ENCODE measurements at regions not wholly inside any gene's neighbourhood (a gene's known extent, or its start where the extent isn't known, plus 50 kb on each side); places are given as distances from the start of the nearest gene placed in this dataset.

- no peak overlapping the region for H3K4me2 ChIP-seq (ENCODE audit: low read depth, low read length)
- H3K4me1 ChIP-seq (ENCODE audit: insufficient read depth, low read length), result no peaks in the 10 kb centered on the region
- no TSS peak for BruUV-seq (replicated peaks)
- no peak overlapping the region for H3K27ac ChIP-seq (ENCODE audit: extremely low read length, insufficient read depth, low read length)
- no peak overlapping the region for H3K4me3 ChIP-seq (replicated peaks in 1 of 3; ENCODE audit: insufficient read depth in 1 of 3, low read depth in 2 of 3, low read length in 3 of 3)
- no peak overlapping the region for H3K9ac ChIP-seq (ENCODE audit: insufficient read depth, low read depth, low read length)
- in situ Hi-C loops (cut with HindIII; ENCODE audit: extremely low pct_ligation_motif_present, low pct_unique_long_range_greater_than_20kb), result no loop called here
- POLR2A ChIA-PET, result no interaction called here
- H3K79me2 ChIP-seq (ENCODE audit: insufficient read depth, low read length), result no peaks in the 10 kb centered on the region
- CTCF ChIA-PET (ENCODE audit: low intra/inter-chr PET ratio, low total read pairs), result no interaction called here
- no peak for TF ChIP-seq GABPB1 (CRISPR knock-in tag; IDR thresholded peaks at IDR 0.05)
- intact Hi-C loops (cut with micrococcal nuclease; ENCODE audit: unreplicated experiment), result no loop called here
- H2AFZ ChIP-seq (ENCODE audit: low read length), result no peak overlapping the region
- H3K36me3 ChIP-seq (replicated peaks in 1 of 2; ENCODE audit: control insufficient read depth in 1 of 2, insufficient read depth in 2 of 2, low read length in 2 of 2), result no peaks in the 10 kb centered on the region
- no peaks in the 10 kb centered on the region for H3K9me3 ChIP-seq (ENCODE audit: low read length)
- ATAC-seq (no peak), DNase-seq (ENCODE audit: low spot score) (no peak), FAIRE-seq (no peak)
- H4K20me1 ChIP-seq (ENCODE audit: insufficient read depth, low read length), result no peaks in the 10 kb centered on the region
- H3K27me3 ChIP-seq (ENCODE audit: control insufficient read depth in 1 of 2, insufficient read depth in 2 of 2, low read length in 2 of 2), result no peaks in the 10 kb centered on the region
These were observed 426.4 kb downstream of the ACTR3B start for GRCh38 chr7:153185936-153186335.

GRCh38 chr7:153188161-153188560, 428.6 kb downstream of the ACTR3B start:
- ATAC-seq, result no peak
- in situ Hi-C loops (cut with HindIII; ENCODE audit: extremely low pct_ligation_motif_present, low pct_unique_long_range_greater_than_20kb) (no loop called here), intact Hi-C loops (cut with micrococcal nuclease; ENCODE audit: unreplicated experiment) (no loop called here)
- ChIA-PET POLR2A (no interaction called here), CTCF (ENCODE audit: low intra/inter-chr PET ratio, low total read pairs) (no interaction called here)
- Histone ChIP-seq H3K4me2 (ENCODE audit: low read depth, low read length) (no peak overlapping the region), H2AFZ (ENCODE audit: low read length) (no peak overlapping the region), H3K79me2 (ENCODE audit: insufficient read depth, low read length) (no peaks in the 10 kb centered on the region), H3K4me3 (replicated peaks in 1 of 3; ENCODE audit: insufficient read depth in 1 of 3, low read depth in 2 of 3, low read length in 3 of 3) (no peak overlapping the region), H3K4me1 (ENCODE audit: insufficient read depth, low read length) (no peaks in the 10 kb centered on the region), H4K20me1 (ENCODE audit: insufficient read depth, low read length) (no peaks in the 10 kb centered on the region), H3K9ac (ENCODE audit: insufficient read depth, low read depth, low read length) (no peak overlapping the region), H3K27ac (ENCODE audit: extremely low read length, insufficient read depth, low read length) (no peak overlapping the region), H3K9me3 (ENCODE audit: low read length) (no peaks in the 10 kb centered on the region), H3K27me3 (ENCODE audit: control insufficient read depth in 1 of 2, insufficient read depth in 2 of 2, low read length in 2 of 2) (no peaks in the 10 kb centered on the region), H3K36me3 (replicated peaks in 1 of 2; ENCODE audit: control insufficient read depth in 1 of 2, insufficient read depth in 2 of 2, low read length in 2 of 2) (no peaks in the 10 kb centered on the region)
- no peak for FAIRE-seq
- 3% methylated on average over 3 of the region's 3 CpGs for WGBS (ENCODE audit: low lambda C conversion rate)
- no peak for DNase-seq (ENCODE audit: low spot score)
- BruUV-seq (replicated peaks), result no TSS peak
- TF ChIP-seq ZNF607 (CRISPR knock-in tag; IDR thresholded peaks at IDR 0.05; ENCODE audit: borderline replicate concordance), result no peak
- no peak for TF ChIP-seq PITX1 (CRISPR knock-in tag; IDR thresholded peaks at IDR 0.05)
- no peak for TF ChIP-seq KLF6 (CRISPR knock-in tag; IDR thresholded peaks at IDR 0.05)
- TF ChIP-seq ZNF792 (CRISPR knock-in tag; IDR thresholded peaks at IDR 0.05), result no peak
- no peak for TF ChIP-seq ZNF660 (CRISPR knock-in tag; IDR thresholded peaks at IDR 0.05; ENCODE audit: borderline replicate concordance, low read depth)
- TF ChIP-seq ATF7 (IDR thresholded peaks at IDR 0.05), result no peak
- no peak for TF ChIP-seq ATF7 (CRISPR knock-in tag; IDR thresholded peaks at IDR 0.05)
- TF ChIP-seq ZNF580 (CRISPR knock-in tag; IDR thresholded peaks at IDR 0.05; ENCODE audit: borderline replicate concordance, low read depth), result no peak
- TF ChIP-seq KAT7 (CRISPR knock-in tag; IDR thresholded peaks at IDR 0.05; ENCODE audit: borderline replicate concordance), result no peak
- TF ChIP-seq ZNF784 (CRISPR knock-in tag; IDR thresholded peaks at IDR 0.05; ENCODE audit: borderline replicate concordance), result no peak
- no peak for TF ChIP-seq ISL2 (CRISPR knock-in tag; IDR thresholded peaks at IDR 0.05)
- no peak for TF ChIP-seq CREB1 (IDR thresholded peaks at IDR 0.05)
- TF ChIP-seq CREB1 (CRISPR knock-in tag; IDR thresholded peaks at IDR 0.05), result no peak
- TF ChIP-seq MTF2 (CRISPR knock-in tag; IDR thresholded peaks at IDR 0.05; ENCODE audit: borderline replicate concordance), result no peak
- TF ChIP-seq HNF1B (CRISPR knock-in tag; IDR thresholded peaks at IDR 0.05), result no peak
